DND-41 (cell line): ENCODE measurements at regions not wholly inside any gene's neighbourhood (a gene's known extent, or its start where the extent isn't known, plus 50 kb on each side); places are given as distances from the start of the nearest gene placed in this dataset.

Experiments used
- CTCF ChIP-seq: IDR thresholded peaks from 2 replicates; pipeline ENCODE4 v1.5.1; 2012; ENCODE audit warnings: borderline replicate concordance, low read length, moderate library complexity, mild to moderate bottlenecking; ENCODE audit not compliant: poor library complexity, severe bottlenecking; ENCODE audit errors: extremely low read depth
- EZH2 ChIP-seq: IDR thresholded peaks from 3 replicates; pipeline ENCODE4 v1.6.1; 2012; ENCODE audit warnings: borderline replicate concordance, low read depth, mild to moderate bottlenecking, moderate library complexity, low read length, inconsistent platforms; ENCODE audit not compliant: severe bottlenecking

GRCh38 chr4:33722800-33723516, 2521.4 kb downstream of the ARAP2 start:
- no peak for TF ChIP-seq CTCF
- no peak for TF ChIP-seq EZH2
